GM18517 (cell line): ENCODE measurements at regions not wholly inside any gene's neighbourhood (a gene's known extent, or its start where the extent isn't known, plus 50 kb on each side); places are given as distances from the start of the nearest gene placed in this dataset.

Source experiments
- ATAC-seq: cut with Tn5 transposase; IDR thresholded peaks from one replicate; pipeline ENCODE4 v1.9.1; 2021; ENCODE audit warnings: mild to moderate bottlenecking, moderate library complexity; ENCODE audit not compliant: unreplicated experiment

GRCh38 chr16:5487728-5488127, 390.1 kb upstream of the EEF2KMT start:
- no peak for ATAC-seq

GRCh38 chr16:5482256-5482655, 384.7 kb upstream of the EEF2KMT start:
- ATAC-seq = no peak

- ATAC-seq = no peak
Measured at GRCh38 chr16:5480431-5481195, 383.0 kb upstream of the EEF2KMT start.

- ATAC-seq = no peak
Measured at GRCh38 chr16:5479926-5480325, 382.3 kb upstream of the EEF2KMT start.

GRCh38 chr16:5478036-5478435, 380.4 kb upstream of the EEF2KMT start:
- no peak for ATAC-seq

GRCh38 chr16:5477251-5477650, 379.7 kb upstream of the EEF2KMT start:
- no peak for ATAC-seq

- no peak for ATAC-seq
Measured at GRCh38 chr16:5472552-5472951, 375.0 kb upstream of the EEF2KMT start.

GRCh38 chr16:5468488-5468887, 370.9 kb upstream of the EEF2KMT start:
- ATAC-seq = no peak

- no peak for ATAC-seq
Measured at GRCh38 chr16:5467552-5467951, 370.0 kb upstream of the EEF2KMT start.

- ATAC-seq = no peak
Measured at GRCh38 chr16:5466551-5466950, 369.0 kb upstream of the EEF2KMT start.

- ATAC-seq = no peak
Measured at GRCh38 chr16:5465714-5466113, 368.1 kb upstream of the EEF2KMT start.

GRCh38 chr16:5463820-5464219, 366.2 kb upstream of the EEF2KMT start:
- ATAC-seq = no peak

- ATAC-seq = no peak
Measured at GRCh38 chr16:5461574-5461973, 364.0 kb upstream of the EEF2KMT start.

GRCh38 chr16:5461141-5461540, 363.5 kb upstream of the EEF2KMT start:
- ATAC-seq = no peak

GRCh38 chr16:5460701-5461100, 363.1 kb upstream of the EEF2KMT start:
- ATAC-seq = no peak

GRCh38 chr16:5459863-5460262, 362.3 kb upstream of the EEF2KMT start:
- ATAC-seq = no peak

GRCh38 chr16:5455110-5455509, 357.5 kb upstream of the EEF2KMT start:
- ATAC-seq = no peak

- ATAC-seq = no peak
Measured at GRCh38 chr16:5454349-5454748, 356.8 kb upstream of the EEF2KMT start.

- ATAC-seq = no peak
Measured at GRCh38 chr16:5451641-5452040, 354.0 kb upstream of the EEF2KMT start.

GRCh38 chr16:5450409-5451104, 353.0 kb upstream of the EEF2KMT start:
- ATAC-seq = no peak

- no peak for ATAC-seq
Measured at GRCh38 chr16:5449901-5450300, 352.3 kb upstream of the EEF2KMT start.

GRCh38 chr16:5448798-5449197, 351.2 kb upstream of the EEF2KMT start:
- no peak for ATAC-seq
